Lower lobe of right lung (tissue), 2 donors: ENCODE measurements at regions not wholly inside any gene's neighbourhood (a gene's known extent, or its start where the extent isn't known, plus 50 kb on each side); places are given as distances from the start of the nearest gene placed in this dataset.

Experiments
- ATAC-seq, 2 donors: fragments of 200-7000 bp; cut with Tn5 transposase; one replicate each; pipeline ENCODE4 v1.9.1; 2020 to 2022; ENCODE audit warnings: mild to moderate bottlenecking in 2 of 2, moderate library complexity in 2 of 2
- DNase-seq: peaks from one replicate; pipeline ENCODE4 v3.0.0-alpha.2; 2020
- H3K27ac ChIP-seq: fragments of 200-600 bp; one replicate; pipeline ENCODE4 v1.8.0; 2022
- H3K27me3 ChIP-seq: fragments of 200-600 bp; one replicate; pipeline ENCODE4 v1.8.0; 2022; ENCODE audit warnings: low read depth
- H3K36me3 ChIP-seq: fragments of 200-600 bp; one replicate; pipeline ENCODE4 v1.8.0; 2022; ENCODE audit warnings: mild to moderate bottlenecking
- H3K4me1 ChIP-seq: fragments of 200-600 bp; one replicate; pipeline ENCODE4 v1.8.0; 2022
- H3K4me3 ChIP-seq: fragments of 200-600 bp; one replicate; pipeline ENCODE4 v1.8.0; 2022; ENCODE audit warnings: mild to moderate bottlenecking
- H3K9me3 ChIP-seq: fragments of 200-600 bp; one replicate; pipeline ENCODE4 v1.8.0; 2022
- intact Hi-C: fragments of 100-400 bp; cut with DNase I; formaldehyde crosslinking; loops from one replicate; pipeline ENCODE4 v1.11.0; 2022
- TF ChIP-seq, protein P1 (sequence below): fragments of 200-600 bp; IDR thresholded peaks from one replicate; pipeline ENCODE4 v1.8.0; 2022; ENCODE audit warnings: antibody characterized with exemption, mild to moderate bottlenecking
- donor health status: DM: no; HTN: yes; CAD: no; lungs with severe emphysema.

GRCh38 chr18:67935638-67936037, 419.1 kb upstream of the DSEL start:
- H3K27ac ChIP-seq, result no peak overlapping the region
- no peaks in the 10 kb centered on the region for H3K27me3 ChIP-seq
- TF ChIP-seq, protein P1, sequence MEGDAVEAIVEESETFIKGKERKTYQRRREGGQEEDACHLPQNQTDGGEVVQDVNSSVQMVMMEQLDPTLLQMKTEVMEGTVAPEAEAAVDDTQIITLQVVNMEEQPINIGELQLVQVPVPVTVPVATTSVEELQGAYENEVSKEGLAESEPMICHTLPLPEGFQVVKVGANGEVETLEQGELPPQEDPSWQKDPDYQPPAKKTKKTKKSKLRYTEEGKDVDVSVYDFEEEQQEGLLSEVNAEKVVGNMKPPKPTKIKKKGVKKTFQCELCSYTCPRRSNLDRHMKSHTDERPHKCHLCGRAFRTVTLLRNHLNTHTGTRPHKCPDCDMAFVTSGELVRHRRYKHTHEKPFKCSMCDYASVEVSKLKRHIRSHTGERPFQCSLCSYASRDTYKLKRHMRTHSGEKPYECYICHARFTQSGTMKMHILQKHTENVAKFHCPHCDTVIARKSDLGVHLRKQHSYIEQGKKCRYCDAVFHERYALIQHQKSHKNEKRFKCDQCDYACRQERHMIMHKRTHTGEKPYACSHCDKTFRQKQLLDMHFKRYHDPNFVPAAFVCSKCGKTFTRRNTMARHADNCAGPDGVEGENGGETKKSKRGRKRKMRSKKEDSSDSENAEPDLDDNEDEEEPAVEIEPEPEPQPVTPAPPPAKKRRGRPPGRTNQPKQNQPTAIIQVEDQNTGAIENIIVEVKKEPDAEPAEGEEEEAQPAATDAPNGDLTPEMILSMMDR, result no peak
- H3K4me3 ChIP-seq, result no peak overlapping the region
- H3K4me1 ChIP-seq, result no peaks in the 10 kb centered on the region
- no peaks in the 10 kb centered on the region for H3K36me3 ChIP-seq
- no peaks in the 10 kb centered on the region for H3K9me3 ChIP-seq
- ATAC-seq (no peak), DNase-seq (no peak)
- intact Hi-C loops, result no loop called here

DNA sequence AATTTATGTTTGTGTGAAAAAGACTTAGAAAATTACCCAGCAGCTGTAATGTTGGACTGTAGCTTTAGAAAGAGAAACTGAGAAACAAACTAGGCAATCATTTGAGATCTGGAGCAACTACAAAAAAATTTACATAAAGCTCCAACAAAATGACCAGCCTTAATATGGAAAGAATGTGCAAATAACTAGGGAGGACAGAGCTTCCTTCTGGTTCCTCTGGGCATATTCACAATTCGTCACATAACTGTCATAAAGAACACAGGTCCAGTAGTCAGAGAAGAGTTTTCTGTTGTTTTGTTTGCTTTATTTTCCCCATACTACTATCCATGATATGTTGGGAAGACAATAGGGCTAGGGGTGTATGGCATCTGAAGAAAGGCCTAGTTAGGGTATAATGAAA, 416.8 kb upstream of the DSEL start:
- intact Hi-C loops, result no loop called here
- TF ChIP-seq, protein P1, result no peak
- Histone ChIP-seq H3K27ac (no peak overlapping the region), H3K27me3 (no peaks in the 10 kb centered on the region), H3K36me3 (no peaks in the 10 kb centered on the region), H3K9me3 (no peaks in the 10 kb centered on the region), H3K4me3 (no peak overlapping the region), H3K4me1 (no peaks in the 10 kb centered on the region)
- no peak for DNase-seq
- ATAC-seq, result no peak

DNA sequence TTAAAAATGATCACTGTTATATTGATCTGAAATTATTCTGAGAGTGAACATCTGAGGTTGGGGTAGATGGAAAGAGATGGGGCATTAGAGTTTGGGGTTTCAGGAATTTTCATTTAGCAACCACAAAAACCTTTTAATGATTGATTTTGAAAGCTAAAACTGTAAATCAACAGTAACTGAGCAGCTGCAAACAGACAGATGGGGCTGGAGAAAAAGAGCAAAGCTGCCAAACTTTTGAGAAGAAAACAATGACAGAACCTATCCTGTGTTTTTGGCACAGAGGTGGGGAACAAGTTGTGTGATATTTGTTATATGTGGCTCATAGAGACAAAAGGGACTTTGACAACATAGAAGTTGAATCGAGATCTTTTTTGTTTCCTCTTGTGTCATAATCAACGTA, 415.8 kb upstream of the DSEL start:
- H3K9me3 ChIP-seq, result no peaks in the 10 kb centered on the region
- intact Hi-C loops, result no loop called here
- no peaks in the 10 kb centered on the region for H3K27me3 ChIP-seq
- H3K4me1 ChIP-seq, result no peaks in the 10 kb centered on the region
- ATAC-seq, result no peak
- no peak overlapping the region for H3K4me3 ChIP-seq
- no peak for DNase-seq
- no peak overlapping the region for H3K27ac ChIP-seq
- no peaks in the 10 kb centered on the region for H3K36me3 ChIP-seq
- TF ChIP-seq, protein P1, result no peak

DNA sequence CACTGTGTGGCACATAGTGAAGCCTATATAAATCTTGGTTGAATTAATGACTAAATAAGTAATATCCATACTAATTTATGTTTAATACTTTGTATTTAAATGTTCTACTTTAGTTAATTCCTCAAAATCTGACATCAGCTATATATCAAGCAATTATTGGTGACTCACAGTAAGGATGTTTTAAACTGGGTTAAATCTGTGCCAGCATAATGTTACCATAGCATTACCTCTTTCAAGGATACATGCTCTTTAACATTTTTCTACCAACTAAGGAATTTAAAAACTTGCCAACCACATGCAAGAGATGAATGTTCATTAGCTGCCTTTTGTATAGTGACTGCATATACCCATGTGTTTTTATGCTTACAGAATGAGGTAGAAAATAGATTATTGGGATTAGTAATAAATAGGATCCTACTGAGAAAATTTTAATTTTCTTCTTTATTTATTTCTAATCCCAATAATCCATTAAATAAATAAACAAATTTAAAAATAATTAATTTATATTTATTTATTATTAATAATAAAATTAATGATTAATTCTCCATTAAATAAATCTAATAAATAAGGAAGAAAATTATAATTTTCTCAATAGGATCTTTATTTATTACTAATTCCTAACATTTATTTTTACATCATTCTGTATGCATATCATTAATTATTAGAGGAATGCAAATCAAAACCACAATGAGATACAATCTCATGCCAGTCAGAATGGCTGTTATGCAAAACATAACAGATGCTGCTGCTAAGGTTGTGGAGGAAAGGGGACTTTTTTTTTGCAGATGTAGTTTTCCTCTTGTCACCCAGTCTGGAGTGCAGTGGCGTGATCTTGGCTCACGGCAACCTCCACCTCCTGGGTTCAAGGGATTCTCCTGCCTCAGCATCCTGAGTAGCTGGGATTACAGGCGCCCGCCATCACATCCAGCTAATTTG, 410.7 kb upstream of the DSEL start:
- DNase-seq (no peak), ATAC-seq (no peak)
- TF ChIP-seq, protein P1, result no peak
- Histone ChIP-seq H3K36me3 (no peaks in the 10 kb centered on the region), H3K27ac (no peak overlapping the region), H3K9me3 (no peaks in the 10 kb centered on the region), H3K27me3 (no peaks in the 10 kb centered on the region), H3K4me1 (no peaks in the 10 kb centered on the region), H3K4me3 (no peak overlapping the region)
- intact Hi-C loops, result no loop called here

- no peaks in the 10 kb centered on the region for H3K4me1 ChIP-seq
- DNase-seq, result no peak
- intact Hi-C loops, result no loop called here
- no peaks in the 10 kb centered on the region for H3K27me3 ChIP-seq
- no peaks in the 10 kb centered on the region for H3K36me3 ChIP-seq
- H3K9me3 ChIP-seq, result no peaks in the 10 kb centered on the region
- TF ChIP-seq, protein P1, result no peak
- no peak overlapping the region for H3K27ac ChIP-seq
- H3K4me3 ChIP-seq, result no peak overlapping the region
- no peak for ATAC-seq
Observed at GRCh38 chr18:67924656-67925055, 408.1 kb upstream of the DSEL start.
